ENCODE measurements at regions not wholly inside any gene's neighbourhood (a gene's known extent, or its start where the extent isn't known, plus 50 kb on each side); places are given as distances from the start of the nearest gene placed in this dataset.
A peak's percentile ranks its signal among the peaks of the same experiment; 100 is the strongest.
"Not testable (repeated sequence)": the region's sequence is repeated elsewhere in the genome, so short reads cannot be mapped to it uniquely, and the experiment has no call there.

- H3K27ac Mint-ChIP-seq = peak overlapping the region; percentile 31
- H3K4me3 Mint-ChIP-seq = peak overlapping the region; percentile 78 to 81
- H3K9me3 Mint-ChIP-seq; H3K36me3 Mint-ChIP-seq; H3K4me1 Mint-ChIP-seq; ATAC-seq (replicated peaks); DNase-seq: not testable (repeated sequence)
- H3K27me3 Mint-ChIP-seq = peaks cover 10 to 12% of the 10 kb centered on the region in 2 donors
Measured at GRCh38 chr1:148049115-148049496, 103.0 kb downstream of the NBPF11 start.

DNA sequence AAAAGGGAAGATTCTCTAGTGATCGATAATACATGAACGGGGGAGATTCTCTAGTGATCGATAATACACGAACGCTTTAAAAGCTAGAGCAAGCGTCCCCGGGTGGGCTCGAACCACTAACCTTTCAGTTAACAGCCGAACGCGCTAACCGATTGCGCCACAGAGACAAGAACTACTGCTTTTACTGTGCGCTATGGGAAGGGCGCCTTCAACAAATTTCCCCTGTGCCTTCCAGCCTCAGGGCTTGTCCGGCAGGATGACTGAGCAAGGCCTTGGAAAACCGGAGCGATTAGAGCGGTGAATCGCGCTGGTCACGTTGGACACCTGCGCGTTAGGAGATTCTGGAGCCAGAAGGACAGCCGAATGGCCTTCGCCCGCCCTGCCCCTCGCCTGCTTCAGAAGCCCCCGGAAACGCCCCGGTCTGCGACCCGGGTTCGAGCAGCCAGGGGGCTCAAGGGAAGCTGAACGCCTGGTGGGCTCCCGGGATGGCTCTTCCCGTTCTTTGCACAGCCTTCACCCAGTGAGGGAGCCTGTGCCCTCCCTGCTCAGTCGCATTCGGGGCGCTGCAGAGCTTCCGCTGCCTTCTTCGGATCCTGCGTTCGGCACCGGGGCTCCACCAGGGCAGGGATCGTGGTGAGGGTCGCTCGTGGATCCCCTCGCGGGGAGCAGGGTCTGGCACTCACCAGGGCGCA, 103.5 kb downstream of the NBPF11 start:
- H3K9me3 Mint-ChIP-seq, H3K36me3 Mint-ChIP-seq, DNase-seq, H3K4me1 Mint-ChIP-seq: not testable (repeated sequence)
- ATAC-seq (replicated peaks) = peak; percentile 36 to 47
- Mint-ChIP-seq H3K4me3 (peak overlapping the region; percentile 78 to 81), H3K27ac (peak overlapping the region; percentile 92), H3K27me3 (peaks cover 10 to 12% of the 10 kb centered on the region in 2 donors)

DNA sequence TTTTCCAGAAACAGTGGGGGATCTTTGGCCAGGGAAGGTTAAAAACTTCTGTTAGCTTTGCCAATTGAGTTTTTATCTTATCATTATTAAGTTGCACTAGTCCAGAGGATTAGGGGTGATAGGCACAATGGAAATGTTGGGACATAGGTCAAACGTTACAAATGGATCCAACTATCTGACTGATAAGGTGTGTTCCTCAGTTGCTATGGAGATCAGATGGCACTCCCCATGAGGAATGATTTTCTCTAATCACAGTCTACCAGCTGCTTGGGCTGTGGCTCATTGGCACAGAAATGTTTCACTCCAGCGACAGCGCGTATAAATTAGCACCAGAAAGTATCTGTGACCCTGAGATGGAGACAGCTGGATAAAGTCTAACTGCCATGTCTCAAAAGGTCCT, 106.2 kb downstream of the NBPF11 start:
- not testable (repeated sequence) for H3K36me3 Mint-ChIP-seq; H3K27ac Mint-ChIP-seq; H3K4me1 Mint-ChIP-seq; DNase-seq; H3K9me3 Mint-ChIP-seq; H3K4me3 Mint-ChIP-seq; ATAC-seq (replicated peaks)
- H3K27me3 Mint-ChIP-seq = peaks cover 10 to 12% of the 10 kb centered on the region in 2 donors

GRCh38 chr1:148044495-148044894, 107.6 kb downstream of the NBPF11 start:
- not testable (repeated sequence) for ATAC-seq (replicated peaks); H3K9me3 Mint-ChIP-seq; DNase-seq; H3K4me3 Mint-ChIP-seq; H3K36me3 Mint-ChIP-seq; H3K4me1 Mint-ChIP-seq; H3K27ac Mint-ChIP-seq
- H3K27me3 Mint-ChIP-seq = peaks cover 10 to 12% of the 10 kb centered on the region in 2 donors

All from stimulated activated naive B cell treated with anti-CD40 and anti-IgM and Interleukin-4, amounts not matched to agents 10 μg/mL and 1 μg/mL and 100 μg/mL, for 72 hours (primary cell).